H1 (cell line): ENCODE measurements at regions not wholly inside any gene's neighbourhood (a gene's known extent, or its start where the extent isn't known, plus 50 kb on each side); places are given as distances from the start of the nearest gene placed in this dataset.

Experiments
- CTCF ChIA-PET: fragments of 300-600 bp; sonication (Branson Sonifier 250); formaldehyde crosslinking; loops from one replicate; lab custom pipeline; 2021; ENCODE audit not compliant: partially characterized antibody; lab: Charles Lee
- POLR2A ChIA-PET: fragments of 300-600 bp; sonication (Branson Sonifier 250); formaldehyde crosslinking; loops from one replicate; lab custom pipeline; 2021; ENCODE audit warnings: inconsistent platforms; ENCODE audit not compliant: partially characterized antibody; lab: Charles Lee
- DNase-seq, 2 experiments: peaks; one replicate each; pipeline versions ENCODE4 v3.0.0 to v3.0.0-alpha.2; 2010 to 2022; ENCODE audit warnings: low spot score in 2 of 2, low read depth in 1 of 2, mixed read lengths in 1 of 2
- FAIRE-seq: peaks from 2 replicates; lab custom pipeline; 2011; peaks lifted over from hg19 to GRCh38; lab: Jason Lieb, UNC
- H2AFZ ChIP-seq: 2 replicates; pipeline ENCODE4 v1.8.1; 2012; ENCODE audit warnings: low read length, inconsistent platforms
- H2AK5ac ChIP-seq: 2 replicates; pipeline ENCODE4 v1.6.1; 2013; ENCODE audit warnings: low read depth, low read length
- H2BK120ac ChIP-seq: replicated peaks from 2 replicates; pipeline ENCODE3; 2013; ENCODE audit warnings: low read depth, low read length, inconsistent platforms
- H2BK12ac ChIP-seq: 2 replicates; pipeline ENCODE4 v1.6.1; 2013; ENCODE audit warnings: low read depth, low read length
- H2BK15ac ChIP-seq: 2 replicates; pipeline ENCODE4 v1.6.1; 2013; ENCODE audit warnings: low read length
- H2BK20ac ChIP-seq: 2 replicates; pipeline ENCODE4 v1.6.1; 2013; ENCODE audit warnings: low read length
- H2BK5ac ChIP-seq: 2 replicates; pipeline ENCODE4 v1.6.1; 2013; ENCODE audit warnings: low read depth, low read length
- H3K14ac ChIP-seq: 2 replicates; pipeline ENCODE4 v1.6.1; 2013; ENCODE audit warnings: inconsistent platforms; ENCODE audit not compliant: insufficient read length
- H3K18ac ChIP-seq: 2 replicates; pipeline ENCODE4 v1.6.1; 2013; ENCODE audit warnings: low read length; ENCODE audit errors: extremely low read depth
- H3K23ac ChIP-seq: 2 replicates; pipeline ENCODE4 v1.6.1; 2013; ENCODE audit warnings: inconsistent platforms; ENCODE audit not compliant: insufficient read length
- H3K23me2 ChIP-seq: 2 replicates; pipeline ENCODE4 v1.6.1; 2013; ENCODE audit warnings: low read depth, low read length
- H3K27ac ChIP-seq: 2 replicates; pipeline ENCODE4 v1.6.1; 2011; ENCODE audit warnings: low read depth, low read length, inconsistent platforms
- H3K27me3 ChIP-seq, 4 experiments: replicated peaks in 1 of 4; 1 replicate in 1 of 4; 2 replicates in 3 of 4; pipeline versions ENCODE4 v1.6.1 to v1.8.1; 2011 to 2013; ENCODE audit warnings: low read length in 3 of 4, mild to moderate bottlenecking in 3 of 4, inconsistent platforms in 2 of 4, mixed read lengths in 2 of 4, moderate library complexity in 1 of 4; ENCODE audit not compliant: control insufficient read depth in 3 of 4, insufficient read depth in 3 of 4; ENCODE audit errors: extremely low read depth in 1 of 4
- H3K36me3 ChIP-seq, 4 experiments: 2 replicates each; pipeline versions ENCODE4 v1.6.1 to v1.8.1; 2011 to 2013; ENCODE audit warnings: mild to moderate bottlenecking in 4 of 4, low read length in 3 of 4, moderate library complexity in 2 of 4, control low read depth in 1 of 4, inconsistent platforms in 1 of 4; ENCODE audit not compliant: insufficient read depth in 4 of 4, control insufficient read depth in 2 of 4
- H3K4ac ChIP-seq: replicated peaks from 2 replicates; pipeline ENCODE3; 2013; ENCODE audit warnings: low read length, low read depth, mixed read lengths, inconsistent platforms; ENCODE audit not compliant: insufficient read length
- H3K4me1 ChIP-seq, 4 experiments: replicated peaks in 1 of 4; 1 replicate in 1 of 4; 2 replicates in 3 of 4; pipeline versions ENCODE4 v1.6.1 to v1.8.1; 2011 to 2013; ENCODE audit warnings: low read length in 3 of 4, inconsistent platforms in 2 of 4, mixed read lengths in 1 of 4; ENCODE audit not compliant: insufficient read depth in 4 of 4, control insufficient read depth in 3 of 4
- H3K4me2 ChIP-seq, 2 experiments: 2 replicates each; pipeline versions ENCODE4 v1.6.1 to v1.8.1; 2011 to 2013; ENCODE audit warnings: low read depth in 2 of 2, low read length in 2 of 2, control low read depth in 1 of 2, inconsistent platforms in 1 of 2, mild to moderate bottlenecking in 1 of 2; ENCODE audit not compliant: insufficient read depth in 1 of 2
- H3K4me3 ChIP-seq, 4 experiments: fragments of 200-600, 300-600 bp in 1 of 4; sonication (generic), shearing (Covaris generic), sonication (Bioruptor Twin) in 1 of 4; 2 replicates each; pipeline versions ENCODE4 v1.5.1 to v1.8.1; 2011 to 2016; ENCODE audit warnings: low read length in 4 of 4, low read depth in 3 of 4, control low read depth in 2 of 4, inconsistent platforms in 2 of 4, mild to moderate bottlenecking in 2 of 4, mixed read lengths in 1 of 4, moderate library complexity in 1 of 4; ENCODE audit not compliant: insufficient read depth in 2 of 4; ENCODE audit errors: extremely low read depth in 1 of 4
- H3K56ac ChIP-seq: replicated peaks from 2 replicates; pipeline ENCODE3; 2013; ENCODE audit warnings: low read depth, mild to moderate bottlenecking, mixed read lengths, low read length, inconsistent platforms; ENCODE audit not compliant: insufficient read length
- H3K79me1 ChIP-seq: 2 replicates; pipeline ENCODE4 v1.6.1; 2013; ENCODE audit warnings: low read depth, low read length, control low read depth
- H3K79me2 ChIP-seq, 2 experiments: 2 replicates each; pipeline versions ENCODE4 v1.6.1 to v1.8.1; 2012 to 2013; ENCODE audit warnings: low read length in 2 of 2, mild to moderate bottlenecking in 2 of 2, inconsistent platforms in 1 of 2; ENCODE audit not compliant: insufficient read depth in 2 of 2, control insufficient read depth in 1 of 2
- H3K9ac ChIP-seq, 4 experiments: replicated peaks in 1 of 4; 1 replicate in 1 of 4; 2 replicates in 3 of 4; pipeline versions ENCODE4 v1.6.1 to v1.8.1; 2011 to 2013; ENCODE audit warnings: low read depth in 3 of 4, low read length in 3 of 4, control low read depth in 2 of 4, mild to moderate bottlenecking in 2 of 4, moderate library complexity in 2 of 4, inconsistent platforms in 1 of 4; ENCODE audit errors: extremely low read depth in 1 of 4
- H3K9me3 ChIP-seq, 2 experiments: 2 replicates each; pipeline versions ENCODE4 v1.6.1 to v1.8.1; 2012 to 2013; ENCODE audit warnings: mild to moderate bottlenecking in 2 of 2, moderate library complexity in 2 of 2, control low read depth in 1 of 2, inconsistent platforms in 1 of 2, low read depth in 1 of 2, low read length in 1 of 2, mixed read lengths in 1 of 2; ENCODE audit not compliant: insufficient read depth in 2 of 2
- H4K20me1 ChIP-seq, 2 experiments: replicated peaks in 1 of 2; 2 replicates each; pipeline versions ENCODE3 to v1.8.1; 2011 to 2013; ENCODE audit warnings: inconsistent platforms in 2 of 2, low read length in 2 of 2, mild to moderate bottlenecking in 1 of 2; ENCODE audit not compliant: insufficient read depth in 2 of 2, control insufficient read depth in 1 of 2
- H4K5ac ChIP-seq: 2 replicates; pipeline ENCODE4 v1.6.1; 2013; ENCODE audit warnings: low read length, low read depth, mixed read lengths, inconsistent platforms; ENCODE audit not compliant: insufficient read length
- H4K8ac ChIP-seq: 2 replicates; pipeline ENCODE4 v1.8.0; 2013; ENCODE audit warnings: mild to moderate bottlenecking, moderate library complexity, low read length, inconsistent platforms; ENCODE audit not compliant: insufficient read depth; ENCODE audit errors: extremely low read depth
- H4K91ac ChIP-seq: replicated peaks from 2 replicates; pipeline ENCODE3; 2013; ENCODE audit warnings: low read length, mixed read lengths, inconsistent platforms; ENCODE audit not compliant: insufficient read length
- ATF3 ChIP-seq: IDR thresholded peaks from 2 replicates; pipeline ENCODE4 v1.6.1; 2011; ENCODE audit warnings: low read depth, mild to moderate bottlenecking, low read length; ENCODE audit not compliant: insufficient read depth
- WGBS, 2 experiments: shearing (Covaris generic) in 1 of 2; methylation state at CpG; one replicate each; pipeline versions ENCODE4 v1.1.6 to v1.1.7; 2013 to 2015; ENCODE audit warnings: low lambda C conversion rate in 2 of 2, mixed read lengths in 2 of 2, inconsistent platforms in 1 of 2, low coverage in 1 of 2, missing lambda C conversion rate in 1 of 2; ENCODE audit not compliant: insufficient replicate concordance in 2 of 2, insufficient coverage in 1 of 2, insufficient read length in 1 of 2; ENCODE audit errors: extremely low coverage in 1 of 2, missing lambda C conversion rate in 1 of 2; 5-methylcytosine and 5-hydroxymethylcytosine counted together

- Histone ChIP-seq H3K79me2 (no peaks in the 10 kb centered on the region), H3K23ac (no peak overlapping the region), H3K36me3 (no peaks in the 10 kb centered on the region), H3K27ac (no peak overlapping the region), H3K27me3 (no peaks in the 10 kb centered on the region), H3K4me3 (no peak overlapping the region), H2AFZ (no peak overlapping the region), H4K91ac (no peak overlapping the region), H2BK120ac (no peak overlapping the region), H3K14ac (no peak overlapping the region), H4K20me1 (no peaks in the 10 kb centered on the region), H3K56ac (no peak overlapping the region), H3K4me1 (no peaks in the 10 kb centered on the region; a peak in 1 of 7 replicates), H2BK15ac (no peak overlapping the region), H3K23me2 (no peaks in the 10 kb centered on the region), H3K18ac (no peak overlapping the region), H4K8ac (no peak overlapping the region), H4K5ac (no peak overlapping the region), H2BK5ac (no peak overlapping the region), H2BK20ac (no peak overlapping the region), H3K79me1 (no peaks in the 10 kb centered on the region), H3K4me2 (no peak overlapping the region), H2AK5ac (no peak overlapping the region), H3K9me3 (no peaks in the 10 kb centered on the region), H3K4ac (no peak overlapping the region), H2BK12ac (no peak overlapping the region), H3K9ac (no peak overlapping the region)
- WGBS, 2 experiments = 87% methylated on average over 2 of the region's 2 CpGs; no CpG with 5 or more reads in 1 of the 2 experiments
- ChIA-PET CTCF (interaction anchor here (1.2 to 1.6 kb wide), 3 partner anchors 9 to 18 kb away, joined by 3 to 7 read pairs (median 4); no protein-coding TSS in a partner anchor), POLR2A (interaction anchor here (1.2 kb wide), 1 partner anchor 10 kb away, joined by 3 read pairs; no protein-coding TSS in a partner anchor)
- no peak for TF ChIP-seq ATF3
- no peak for DNase-seq
- FAIRE-seq = no peak
Observed at GRCh38 chr5:34505731-34506130, 150.4 kb upstream of the RAI14 start.
